Smooth muscle cell of the brain vasculature (primary cell): ENCODE measurements at regions not wholly inside any gene's neighbourhood (a gene's known extent, or its start where the extent isn't known, plus 50 kb on each side); places are given as distances from the start of the nearest gene placed in this dataset.

Source experiments
- DNase-seq: peaks from one replicate; pipeline ENCODE4 v3.0.0-alpha.2; 2012; ENCODE audit warnings: low read depth, low spot score

DNA sequence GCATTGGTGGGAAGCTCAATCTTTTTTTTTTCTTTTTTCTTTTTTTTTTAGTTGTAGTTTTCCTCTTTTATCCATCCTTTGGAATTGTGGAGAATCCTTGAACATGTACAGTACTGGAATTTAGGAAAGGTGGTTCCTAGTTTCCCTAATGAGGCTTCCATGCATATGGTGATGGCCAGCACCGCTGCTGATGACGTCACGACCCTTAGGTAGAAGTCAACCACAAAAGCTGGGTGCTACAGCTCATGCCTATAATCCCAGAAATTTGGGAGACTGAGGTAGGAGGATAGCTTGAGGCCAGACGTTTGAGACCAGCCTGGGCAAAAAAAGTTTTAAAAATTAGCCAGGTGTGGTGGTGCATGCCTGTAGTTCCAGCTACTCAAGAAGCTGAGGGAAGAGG is 79.3 kb upstream of the SOX4 start:
- no peak for DNase-seq

GRCh38 chr6:21518317-21518716 is 75.2 kb upstream of the SOX4 start:
- no peak for DNase-seq

DNA sequence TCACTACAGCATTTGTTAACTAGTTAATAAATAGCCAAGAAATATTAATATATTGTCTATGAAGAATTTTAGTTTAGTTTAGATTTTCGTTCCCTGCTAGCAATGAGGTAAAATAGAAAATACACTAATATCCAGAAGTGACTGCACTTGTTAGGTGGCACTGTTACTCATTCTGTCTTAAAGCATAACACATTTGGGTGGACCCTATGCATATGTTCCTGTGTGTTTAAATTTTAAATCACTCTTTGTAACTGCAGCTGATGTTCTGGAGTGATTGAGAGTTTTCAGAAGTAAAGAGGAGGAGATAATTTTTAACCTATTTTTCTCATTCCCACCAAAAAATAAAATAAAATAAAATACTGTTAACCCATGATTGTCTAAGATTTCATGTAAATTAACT is 73.9 kb upstream of the SOX4 start:
- DNase-seq, result no peak

GRCh38 chr6:21521276-21521675 is 72.3 kb upstream of the SOX4 start:
- no peak for DNase-seq

GRCh38 chr6:21522143-21522747 is 71.3 kb upstream of the SOX4 start:
- DNase-seq, result no peak

DNA sequence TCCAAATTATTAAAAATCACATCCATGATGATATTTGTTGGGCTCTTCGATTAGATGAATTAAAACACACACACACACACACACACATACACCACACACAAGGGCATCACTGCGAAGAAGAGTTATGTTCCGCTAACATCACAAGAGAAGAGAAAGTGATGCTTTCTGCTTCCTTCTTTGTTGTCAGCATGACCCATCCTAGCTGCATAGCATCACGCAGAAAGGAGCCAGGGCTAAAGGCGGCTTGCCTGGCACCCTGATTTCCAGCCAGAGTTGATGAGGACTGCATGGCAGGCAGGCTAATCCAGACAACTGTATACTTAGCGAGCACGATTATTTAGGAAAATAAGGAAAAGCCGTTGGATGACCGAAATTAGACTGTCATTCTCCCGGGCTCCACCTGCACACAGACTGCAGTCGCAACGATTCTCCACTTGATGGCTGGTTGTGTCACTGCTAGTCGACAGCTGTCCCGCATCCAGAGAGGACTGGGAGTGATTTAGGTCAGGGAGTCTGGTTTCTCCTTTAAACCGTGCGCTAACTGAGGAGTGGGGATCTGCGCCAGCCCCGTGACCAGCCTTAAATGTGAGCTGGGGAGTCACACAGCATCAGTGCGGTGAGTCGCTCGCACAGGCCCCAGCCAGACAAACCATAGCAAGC is 70.6 kb upstream of the SOX4 start:
- no peak for DNase-seq

DNA sequence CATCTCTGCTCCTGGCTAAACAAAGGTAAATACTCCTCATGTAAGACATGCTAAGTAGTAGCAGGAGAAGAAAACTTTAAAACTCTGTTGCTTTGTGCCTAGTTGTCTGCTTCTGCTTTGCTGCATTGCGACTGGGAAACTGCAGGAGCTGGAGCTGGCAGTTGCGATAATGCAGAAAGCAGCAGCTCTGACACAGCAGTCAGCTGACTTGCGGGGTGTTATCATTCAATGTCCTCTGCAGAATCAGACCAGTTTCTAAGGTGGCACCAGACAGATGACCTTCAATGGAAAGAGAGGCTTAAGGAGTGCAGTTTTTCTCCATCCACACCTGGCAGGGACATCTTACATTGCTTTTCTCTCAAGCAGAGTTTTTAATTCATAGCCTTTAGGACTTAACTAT is 69.9 kb upstream of the SOX4 start:
- DNase-seq, result no peak

DNA sequence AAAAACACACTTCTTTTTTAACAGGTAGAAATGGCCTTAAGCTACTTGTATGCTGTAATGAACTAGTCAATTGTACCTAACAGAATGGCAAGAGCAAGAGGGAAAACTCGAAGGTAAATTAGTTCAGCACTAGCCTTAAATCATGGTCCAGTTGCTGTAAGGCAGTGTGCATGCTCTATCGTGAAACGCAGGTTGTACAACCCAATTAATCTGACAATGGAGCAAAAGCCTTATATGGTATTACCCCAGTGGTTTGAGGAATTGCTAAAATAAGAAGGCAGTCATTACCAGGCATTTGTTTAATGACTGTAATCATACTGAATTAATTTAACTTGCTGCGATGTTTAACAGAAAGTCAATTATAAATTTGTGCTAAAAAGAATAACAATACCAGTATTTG is 69.3 kb upstream of the SOX4 start:
- no peak for DNase-seq

DNA sequence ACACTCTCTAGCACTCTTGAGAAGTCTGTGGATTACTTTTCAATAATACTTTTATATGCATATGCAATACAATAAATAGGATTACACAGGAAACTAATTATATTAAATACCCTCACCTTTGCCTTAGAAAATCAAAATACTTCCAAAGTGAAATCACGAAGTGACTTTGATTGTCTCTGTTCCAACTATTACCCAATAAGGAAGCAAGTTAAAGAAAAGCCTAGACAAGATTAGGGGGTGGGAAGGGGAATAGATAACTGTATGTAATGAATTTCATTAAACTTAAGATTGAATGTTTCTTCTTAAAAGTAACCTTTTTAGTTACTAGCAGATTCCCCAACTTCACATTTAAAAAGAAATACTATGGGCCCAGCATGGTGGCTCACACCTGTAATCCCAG is 66.6 kb upstream of the SOX4 start:
- DNase-seq, result no peak

GRCh38 chr6:21527731-21528130 is 65.8 kb upstream of the SOX4 start:
- DNase-seq, result no peak

GRCh38 chr6:21529431-21529830 is 64.1 kb upstream of the SOX4 start:
- DNase-seq, result no peak

DNA sequence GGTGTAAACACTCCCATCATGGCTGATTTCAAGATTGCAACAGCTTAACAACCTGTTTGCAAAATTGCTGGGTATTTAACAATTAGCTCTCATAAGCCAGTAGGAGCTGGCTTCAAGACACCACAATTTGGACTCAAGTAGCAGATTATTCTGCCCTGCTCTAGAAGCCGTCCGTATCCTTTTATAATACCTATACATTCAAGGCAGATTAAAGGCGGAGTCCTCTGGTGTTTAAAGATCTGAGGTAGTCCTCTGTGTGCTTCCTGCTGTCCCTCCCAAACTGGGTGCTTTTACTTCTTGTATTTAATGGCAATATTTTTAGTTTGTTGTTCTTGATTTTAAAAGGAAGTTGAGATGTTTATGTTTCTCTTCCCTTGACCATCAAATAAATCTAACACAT is 62.2 kb upstream of the SOX4 start:
- no peak for DNase-seq

GRCh38 chr6:21533678-21534077 is 59.9 kb upstream of the SOX4 start:
- no peak for DNase-seq

GRCh38 chr6:21536280-21536766 is 57.2 kb upstream of the SOX4 start:
- no peak for DNase-seq

- no peak for DNase-seq
Measured at GRCh38 chr6:21537637-21538036, 55.9 kb upstream of the SOX4 start.

- DNase-seq, result no peak
Measured at GRCh38 chr6:21538186-21538798, 55.3 kb upstream of the SOX4 start.

- no peak for DNase-seq
Measured at GRCh38 chr6:21539621-21540100, 53.9 kb upstream of the SOX4 start.
